ENCODE measurements at regions not wholly inside any gene's neighbourhood (a gene's known extent, or its start where the extent isn't known, plus 50 kb on each side); places are given as distances from the start of the nearest gene placed in this dataset.

- TF ChIP-seq CTCF (conservative IDR thresholded peaks at IDR 0.05) = no peak
- DNase-seq (ENCODE audit: extremely low spot score, unreplicated experiment) = no peak
- Mint-ChIP-seq H3K4me3 (no peak overlapping the region), H3K36me3 (no peaks in the 10 kb centered on the region), H3K27ac (no peak overlapping the region), H3K4me1 (ENCODE audit: unreplicated experiment) (peaks cover 24% of the 10 kb centered on the region), H3K27me3 (peaks cover 27% of the 10 kb centered on the region), H3K9me3 (no peaks in the 10 kb centered on the region)
Measured at GRCh38 chr2:21270708-21271122, 146.9 kb downstream of the TDRD15 start.

DNA sequence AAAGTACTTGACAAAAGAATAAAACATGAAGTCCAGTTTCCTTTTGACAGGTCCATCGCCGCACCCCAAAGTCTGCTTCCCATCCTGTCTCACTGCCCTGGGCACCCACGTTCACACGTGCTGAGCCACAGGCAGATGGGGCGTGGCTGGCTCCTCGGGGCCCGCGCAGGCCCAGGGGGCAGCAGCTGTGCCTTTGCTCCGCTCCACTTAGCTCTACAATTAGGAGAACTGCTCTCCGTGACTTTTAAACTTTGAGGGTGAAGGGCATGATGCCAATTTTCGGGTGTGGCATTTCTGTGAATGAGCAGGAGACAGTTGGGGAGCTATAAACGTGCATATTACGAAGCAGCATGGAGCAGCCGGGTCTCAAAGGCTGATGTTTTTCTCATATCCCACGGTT is 152.4 kb downstream of the TDRD15 start:
- Mint-ChIP-seq H3K27me3 (peaks cover 37% of the 10 kb centered on the region), H3K36me3 (no peaks in the 10 kb centered on the region), H3K4me1 (ENCODE audit: unreplicated experiment) (peaks cover 17% of the 10 kb centered on the region), H3K9me3 (no peaks in the 10 kb centered on the region), H3K27ac (no peak overlapping the region), H3K4me3 (no peak overlapping the region)
- no peak for DNase-seq (ENCODE audit: extremely low spot score, unreplicated experiment)
- TF ChIP-seq CTCF (conservative IDR thresholded peaks at IDR 0.05) = no peak

- Mint-ChIP-seq H3K9me3 (no peaks in the 10 kb centered on the region), H3K36me3 (no peaks in the 10 kb centered on the region), H3K27me3 (peaks cover 28% of the 10 kb centered on the region), H3K4me3 (no peak overlapping the region), H3K27ac (no peak overlapping the region), H3K4me1 (ENCODE audit: unreplicated experiment) (peaks cover 27% of the 10 kb centered on the region)
- no peak for DNase-seq (ENCODE audit: extremely low spot score, unreplicated experiment)
- no peak for TF ChIP-seq CTCF (conservative IDR thresholded peaks at IDR 0.05)
Measured at GRCh38 chr2:21277068-21278056, 153.6 kb downstream of the TDRD15 start.

DNA sequence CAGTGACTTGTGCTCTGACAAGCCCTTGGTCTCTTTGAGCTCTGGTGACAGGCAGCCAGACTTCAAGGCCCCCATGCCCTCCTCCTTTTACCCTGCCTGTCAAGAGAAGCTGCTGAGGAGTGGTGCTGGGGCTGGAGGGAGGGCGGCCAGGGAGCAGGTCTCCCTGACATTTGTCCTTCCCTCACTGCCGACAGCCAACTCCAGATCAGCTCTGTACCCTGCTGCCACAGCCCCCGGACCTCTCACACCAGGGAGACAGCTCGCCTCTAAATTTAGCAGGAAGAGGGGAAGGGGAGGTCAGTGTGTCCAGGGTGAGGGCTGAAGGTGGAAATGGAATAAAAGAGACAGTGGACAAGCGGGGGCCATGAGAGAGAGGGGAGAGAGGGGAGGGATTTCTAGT is 155.8 kb downstream of the TDRD15 start:
- H3K36me3 Mint-ChIP-seq = no peaks in the 10 kb centered on the region
- H3K27me3 Mint-ChIP-seq = peaks cover 19% of the 10 kb centered on the region
- H3K4me3 Mint-ChIP-seq = no peak overlapping the region
- H3K4me1 Mint-ChIP-seq (ENCODE audit: unreplicated experiment) = peaks cover 31% of the 10 kb centered on the region
- H3K9me3 Mint-ChIP-seq = no peaks in the 10 kb centered on the region
- no peak for TF ChIP-seq CTCF (conservative IDR thresholded peaks at IDR 0.05)
- no peak overlapping the region for H3K27ac Mint-ChIP-seq
- DNase-seq (ENCODE audit: extremely low spot score, unreplicated experiment) = no peak

DNA sequence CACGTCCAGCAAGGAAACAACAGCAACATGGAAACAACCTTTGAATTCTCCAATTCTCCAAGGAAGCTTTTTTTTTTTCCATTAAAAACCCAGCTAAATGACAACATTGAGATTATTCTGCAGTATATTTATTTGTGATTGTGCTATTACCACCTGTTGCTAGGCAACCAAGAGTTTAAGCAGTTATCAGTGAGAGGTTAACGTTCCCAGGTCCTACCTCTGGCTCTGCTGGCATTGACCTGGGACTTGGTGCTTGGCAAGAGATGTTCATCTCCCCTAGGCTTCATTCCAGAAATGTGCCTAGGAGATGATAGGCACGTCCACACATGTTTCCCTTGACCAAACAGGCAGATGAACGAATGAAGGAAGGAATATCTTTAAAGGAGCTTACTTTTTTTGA is 157.0 kb downstream of the TDRD15 start:
- H3K27ac Mint-ChIP-seq = no peak overlapping the region
- no peaks in the 10 kb centered on the region for H3K36me3 Mint-ChIP-seq
- TF ChIP-seq CTCF (conservative IDR thresholded peaks at IDR 0.05) = no peak
- H3K27me3 Mint-ChIP-seq = peaks cover 15% of the 10 kb centered on the region
- peaks cover 28% of the 10 kb centered on the region for H3K4me1 Mint-ChIP-seq (ENCODE audit: unreplicated experiment)
- no peak for DNase-seq (ENCODE audit: extremely low spot score, unreplicated experiment)
- H3K4me3 Mint-ChIP-seq = no peak overlapping the region
- H3K9me3 Mint-ChIP-seq = no peaks in the 10 kb centered on the region
